Stomach (tissue), 8 donors: ENCODE measurements at regions not wholly inside any gene's neighbourhood (a gene's known extent, or its start where the extent isn't known, plus 50 kb on each side); places are given as distances from the start of the nearest gene placed in this dataset.

Source experiments
- DNase-seq, 2 donors: peaks; one replicate each; pipeline versions ENCODE4 v3.0.0 to v3.0.0-alpha.2; 2013 to 2019
- H3K27ac ChIP-seq, 5 donors: fragments of 200-600 bp in 4 of 5; sonication (generic) in 4 of 5; one replicate each; pipeline ENCODE4 v1.5.1; 2013 to 2019; ENCODE audit warnings: mild to moderate bottlenecking in 1 of 5, moderate library complexity in 1 of 5
- H3K27me3 ChIP-seq, 3 donors: fragments of 200-600 bp; sonication (generic); one replicate each; pipeline ENCODE4 v1.5.1; 2017 to 2019; ENCODE audit warnings: mixed run types in 1 of 3
- H3K36me3 ChIP-seq, 4 donors: fragments of 200-600 bp; sonication (generic); 1 replicate in 3 of 4; 2 replicates in 1 of 4; pipeline ENCODE4 v1.5.1; 2016 to 2019
- H3K4me1 ChIP-seq, 4 donors: fragments of 200-600 bp; sonication (generic); one replicate each; pipeline ENCODE4 v1.5.1; 2016 to 2019
- H3K4me3 ChIP-seq, 4 donors: fragments of 200-600 bp; sonication (generic) in 3 of 4; one replicate each; pipeline ENCODE4 v1.5.1; 2016 to 2019; ENCODE audit warnings: mild to moderate bottlenecking in 1 of 4
- H3K9me3 ChIP-seq, 4 donors: fragments of 200-600 bp; sonication (generic); one replicate each; pipeline ENCODE4 v1.5.1; 2016 to 2019
- CTCF ChIP-seq, 7 experiments: fragments of 450-650 bp in 4 of 7; fragments of 200-600 bp in 3 of 7; sonication (generic) in 3 of 7; IDR thresholded peaks; one replicate each; pipeline ENCODE4 v1.5.1; 2016 to 2019; ENCODE audit warnings: antibody characterized with exemption in 7 of 7, control low read depth in 2 of 7, mild to moderate bottlenecking in 1 of 7
- EP300 ChIP-seq: sonication (generic); formaldehyde crosslinking; IDR thresholded peaks from one replicate; pipeline ENCODE4 v1.6.1; 2017; ENCODE audit warnings: antibody characterized with exemption
- POLR2A ChIP-seq, 4 donors: fragments of 450-650 bp; IDR thresholded peaks; one replicate each; pipeline ENCODE4 v1.6.1; 2016; ENCODE audit warnings: antibody characterized with exemption in 4 of 4, control low read depth in 2 of 4, mild to moderate bottlenecking in 1 of 4, moderate library complexity in 1 of 4
- POLR2AphosphoS5 ChIP-seq, 3 donors: sonication (generic); formaldehyde crosslinking; IDR thresholded peaks; one replicate each; pipeline ENCODE4 v1.6.1; 2016; ENCODE audit warnings: antibody characterized with exemption in 3 of 3
- WGBS, 5 donors: extraction: QIAGEN DNeasy Blood & Tissue Kit in 3 of 5; methylation state at CpG; one replicate each; pipeline versions ENCODE4 v1.1.5 to v1.1.7; 2013 to 2018; 5-methylcytosine and 5-hydroxymethylcytosine counted together
- intact Hi-C: fragments of 100-400 bp; cut with DNase I; formaldehyde crosslinking; loops from one replicate; pipeline ENCODE4 v1.15.1; 2023; ENCODE audit warnings: low total_unique reads
- donor health status: healthy with polysubstance abuse.
- donor health status: Bipolar disorder and iron deficiency.
- donor health status: healthy.

- WGBS, 5 donors, result 71 to 89% (median 87%) methylated on average over 3 of the region's 3 CpGs
- Histone ChIP-seq H3K4me1 (no peaks in the 10 kb centered on the region), H3K9me3 (no peaks in the 10 kb centered on the region), H3K27ac (no peak overlapping the region), H3K36me3 (no peaks in the 10 kb centered on the region), H3K27me3 (no peaks in the 10 kb centered on the region), H3K4me3 (no peak overlapping the region)
- DNase-seq, result no peak
- no peak for TF ChIP-seq CTCF (IDR thresholded peaks at IDR 0.05)
- TF ChIP-seq POLR2A (IDR thresholded peaks at IDR 0.05), result no peak
- TF ChIP-seq EP300, result no peak
- TF ChIP-seq POLR2AphosphoS5 (IDR thresholded peaks at IDR 0.05), result no peak
- intact Hi-C loops, result no loop called here
These were observed 686.2 kb upstream of the SLC35B3 start for GRCh38 chr6:9121549-9121948.

- H3K27me3 ChIP-seq, result no peaks in the 10 kb centered on the region
- no peak for DNase-seq
- WGBS, 5 donors, result 36 to 64% (median 63%) methylated on average over 6 of the region's 6 CpGs
- no peak overlapping the region for H3K4me3 ChIP-seq
- no peaks in the 10 kb centered on the region for H3K4me1 ChIP-seq
- TF ChIP-seq EP300 (no peak), POLR2A (IDR thresholded peaks at IDR 0.05) (no peak), POLR2AphosphoS5 (IDR thresholded peaks at IDR 0.05) (no peak), CTCF (IDR thresholded peaks at IDR 0.05) (no peak)
- H3K36me3 ChIP-seq, result no peaks in the 10 kb centered on the region
- no peaks in the 10 kb centered on the region for H3K9me3 ChIP-seq
- intact Hi-C loops, result no loop called here
- no peak overlapping the region for H3K27ac ChIP-seq
These were observed 680.7 kb upstream of the SLC35B3 start for GRCh38 chr6:9116026-9116425.

- 57 to 68% (median 61%) methylated on average over 3 of the region's 3 CpGs for WGBS, 5 donors
- no peaks in the 10 kb centered on the region for H3K9me3 ChIP-seq
- no peak for TF ChIP-seq POLR2A (IDR thresholded peaks at IDR 0.05)
- TF ChIP-seq EP300, result no peak
- TF ChIP-seq POLR2AphosphoS5 (IDR thresholded peaks at IDR 0.05), result no peak
- TF ChIP-seq CTCF (IDR thresholded peaks at IDR 0.05), result no peak
- H3K36me3 ChIP-seq, result no peaks in the 10 kb centered on the region
- no peaks in the 10 kb centered on the region for H3K27me3 ChIP-seq
- H3K4me1 ChIP-seq, result no peaks in the 10 kb centered on the region
- no peak overlapping the region for H3K27ac ChIP-seq
- intact Hi-C loops, result no loop called here
- no peak overlapping the region for H3K4me3 ChIP-seq
- DNase-seq, result peak in 1 of 2 donors; percentile 29
These were observed 677.2 kb upstream of the SLC35B3 start for GRCh38 chr6:9112544-9112943.

- DNase-seq, result no peak
- Histone ChIP-seq H3K36me3 (no peaks in the 10 kb centered on the region), H3K4me1 (no peaks in the 10 kb centered on the region), H3K27me3 (no peaks in the 10 kb centered on the region), H3K27ac (no peak overlapping the region), H3K4me3 (no peak overlapping the region), H3K9me3 (no peaks in the 10 kb centered on the region)
- intact Hi-C loops, result no loop called here
- 68 to 88% (median 75%) methylated on average over 2 of the region's 2 CpGs for WGBS, 5 donors
- TF ChIP-seq POLR2A (IDR thresholded peaks at IDR 0.05), result no peak
- no peak for TF ChIP-seq CTCF (IDR thresholded peaks at IDR 0.05)
- no peak for TF ChIP-seq EP300
- TF ChIP-seq POLR2AphosphoS5 (IDR thresholded peaks at IDR 0.05), result no peak
These were observed 668.7 kb upstream of the SLC35B3 start for GRCh38 chr6:9103876-9104521.
